HL-60 (cell line): ENCODE measurements at regions not wholly inside any gene's neighbourhood (a gene's known extent, or its start where the extent isn't known, plus 50 kb on each side); places are given as distances from the start of the nearest gene placed in this dataset.

Experiments used
- DNase-seq, 2 experiments: peaks; one replicate each; pipeline ENCODE4 v3.0.0-alpha.2; 2010 to 2020; ENCODE audit warnings: low read depth in 1 of 2, low spot score in 1 of 2
- H3K27ac ChIP-seq: fragments of 250-450 bp; sonication (Bioruptor Pico); replicated peaks from 2 replicates; pipeline ENCODE4 v1.5.1; 2020; ENCODE audit warnings: mild to moderate bottlenecking, moderate library complexity
- H3K27me3 ChIP-seq: fragments of 250-450 bp; sonication (Bioruptor Pico); 2 replicates; pipeline ENCODE4 v1.5.1; 2021; ENCODE audit warnings: mild to moderate bottlenecking, moderate library complexity; ENCODE audit not compliant: insufficient read depth, poor library complexity, severe bottlenecking
- H3K4me3 ChIP-seq: replicated peaks from 2 replicates; pipeline ENCODE4 v1.5.1; 2011; ENCODE audit warnings: mild to moderate bottlenecking, control low read depth, low read length; ENCODE audit not compliant: insufficient read depth
- GABPA ChIP-seq: IDR thresholded peaks from 2 replicates; pipeline ENCODE4 v1.6.1; 2012; ENCODE audit warnings: low read depth
- POLR2AphosphoS5 ChIP-seq: IDR thresholded peaks from 2 replicates; pipeline ENCODE4 v1.6.1; 2012; ENCODE audit warnings: low read depth
- SPI1 ChIP-seq: IDR thresholded peaks from 2 replicates; pipeline ENCODE4 v1.6.1; 2012; ENCODE audit warnings: low read depth, mild to moderate bottlenecking, borderline replicate concordance
- TF ChIP-seq, protein P1 (sequence below): IDR thresholded peaks from one replicate; pipeline ENCODE4 v1.5.1; 2011; ENCODE audit warnings: low read length, control low read depth, inconsistent platforms; ENCODE audit not compliant: insufficient read depth
- TF ChIP-seq, protein P2 (sequence below): IDR thresholded peaks from 2 replicates; pipeline ENCODE4 v1.6.1; 2012; ENCODE audit warnings: low read depth; ENCODE audit not compliant: insufficient replicate concordance

DNA sequence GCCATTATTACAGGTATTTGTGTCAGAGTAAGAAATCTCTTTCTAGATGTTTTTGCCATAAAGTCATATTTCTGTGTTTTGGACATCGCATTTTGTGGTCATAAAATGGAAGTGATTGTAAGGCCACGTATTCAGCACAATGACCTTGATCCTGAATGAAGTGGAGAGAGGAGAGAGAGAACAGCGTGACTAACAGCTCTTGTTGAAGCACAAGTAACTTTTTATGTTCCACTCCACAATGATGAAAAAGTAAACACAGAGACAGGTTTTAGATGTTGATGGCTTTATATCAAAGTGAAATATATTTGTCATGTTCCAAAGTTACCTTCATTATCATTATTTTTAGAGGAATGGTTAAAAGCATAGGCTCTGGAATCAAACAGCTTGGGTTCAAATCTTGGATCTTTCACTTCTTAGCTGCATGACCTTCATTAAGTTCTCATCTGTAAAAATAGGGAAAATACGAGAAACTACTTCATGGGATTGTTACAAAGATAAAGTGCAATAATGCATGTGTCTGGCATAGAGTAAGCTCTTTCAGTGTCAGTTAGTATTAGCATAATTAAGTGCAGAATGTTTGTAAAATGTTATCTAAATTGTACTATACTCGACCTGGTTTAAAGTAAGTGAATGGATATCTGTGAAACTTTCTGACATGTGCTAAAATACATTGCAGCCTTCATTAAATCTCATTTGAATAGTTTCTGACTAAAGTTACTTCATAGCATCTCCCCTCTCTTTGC is 341.5 kb upstream of the DNAJC19 start:
- Histone ChIP-seq H3K27ac (no peak overlapping the region), H3K4me3 (no peak overlapping the region), H3K27me3 (no peaks in the 10 kb centered on the region)
- TF ChIP-seq GABPA (no peak), POLR2AphosphoS5 (no peak), SPI1 (no peak)
- TF ChIP-seq, protein P1, sequence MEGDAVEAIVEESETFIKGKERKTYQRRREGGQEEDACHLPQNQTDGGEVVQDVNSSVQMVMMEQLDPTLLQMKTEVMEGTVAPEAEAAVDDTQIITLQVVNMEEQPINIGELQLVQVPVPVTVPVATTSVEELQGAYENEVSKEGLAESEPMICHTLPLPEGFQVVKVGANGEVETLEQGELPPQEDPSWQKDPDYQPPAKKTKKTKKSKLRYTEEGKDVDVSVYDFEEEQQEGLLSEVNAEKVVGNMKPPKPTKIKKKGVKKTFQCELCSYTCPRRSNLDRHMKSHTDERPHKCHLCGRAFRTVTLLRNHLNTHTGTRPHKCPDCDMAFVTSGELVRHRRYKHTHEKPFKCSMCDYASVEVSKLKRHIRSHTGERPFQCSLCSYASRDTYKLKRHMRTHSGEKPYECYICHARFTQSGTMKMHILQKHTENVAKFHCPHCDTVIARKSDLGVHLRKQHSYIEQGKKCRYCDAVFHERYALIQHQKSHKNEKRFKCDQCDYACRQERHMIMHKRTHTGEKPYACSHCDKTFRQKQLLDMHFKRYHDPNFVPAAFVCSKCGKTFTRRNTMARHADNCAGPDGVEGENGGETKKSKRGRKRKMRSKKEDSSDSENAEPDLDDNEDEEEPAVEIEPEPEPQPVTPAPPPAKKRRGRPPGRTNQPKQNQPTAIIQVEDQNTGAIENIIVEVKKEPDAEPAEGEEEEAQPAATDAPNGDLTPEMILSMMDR, result no peak
- TF ChIP-seq, protein P2, sequence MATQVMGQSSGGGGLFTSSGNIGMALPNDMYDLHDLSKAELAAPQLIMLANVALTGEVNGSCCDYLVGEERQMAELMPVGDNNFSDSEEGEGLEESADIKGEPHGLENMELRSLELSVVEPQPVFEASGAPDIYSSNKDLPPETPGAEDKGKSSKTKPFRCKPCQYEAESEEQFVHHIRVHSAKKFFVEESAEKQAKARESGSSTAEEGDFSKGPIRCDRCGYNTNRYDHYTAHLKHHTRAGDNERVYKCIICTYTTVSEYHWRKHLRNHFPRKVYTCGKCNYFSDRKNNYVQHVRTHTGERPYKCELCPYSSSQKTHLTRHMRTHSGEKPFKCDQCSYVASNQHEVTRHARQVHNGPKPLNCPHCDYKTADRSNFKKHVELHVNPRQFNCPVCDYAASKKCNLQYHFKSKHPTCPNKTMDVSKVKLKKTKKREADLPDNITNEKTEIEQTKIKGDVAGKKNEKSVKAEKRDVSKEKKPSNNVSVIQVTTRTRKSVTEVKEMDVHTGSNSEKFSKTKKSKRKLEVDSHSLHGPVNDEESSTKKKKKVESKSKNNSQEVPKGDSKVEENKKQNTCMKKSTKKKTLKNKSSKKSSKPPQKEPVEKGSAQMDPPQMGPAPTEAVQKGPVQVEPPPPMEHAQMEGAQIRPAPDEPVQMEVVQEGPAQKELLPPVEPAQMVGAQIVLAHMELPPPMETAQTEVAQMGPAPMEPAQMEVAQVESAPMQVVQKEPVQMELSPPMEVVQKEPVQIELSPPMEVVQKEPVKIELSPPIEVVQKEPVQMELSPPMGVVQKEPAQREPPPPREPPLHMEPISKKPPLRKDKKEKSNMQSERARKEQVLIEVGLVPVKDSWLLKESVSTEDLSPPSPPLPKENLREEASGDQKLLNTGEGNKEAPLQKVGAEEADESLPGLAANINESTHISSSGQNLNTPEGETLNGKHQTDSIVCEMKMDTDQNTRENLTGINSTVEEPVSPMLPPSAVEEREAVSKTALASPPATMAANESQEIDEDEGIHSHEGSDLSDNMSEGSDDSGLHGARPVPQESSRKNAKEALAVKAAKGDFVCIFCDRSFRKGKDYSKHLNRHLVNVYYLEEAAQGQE, result no peak
- DNase-seq, result no peak

DNA sequence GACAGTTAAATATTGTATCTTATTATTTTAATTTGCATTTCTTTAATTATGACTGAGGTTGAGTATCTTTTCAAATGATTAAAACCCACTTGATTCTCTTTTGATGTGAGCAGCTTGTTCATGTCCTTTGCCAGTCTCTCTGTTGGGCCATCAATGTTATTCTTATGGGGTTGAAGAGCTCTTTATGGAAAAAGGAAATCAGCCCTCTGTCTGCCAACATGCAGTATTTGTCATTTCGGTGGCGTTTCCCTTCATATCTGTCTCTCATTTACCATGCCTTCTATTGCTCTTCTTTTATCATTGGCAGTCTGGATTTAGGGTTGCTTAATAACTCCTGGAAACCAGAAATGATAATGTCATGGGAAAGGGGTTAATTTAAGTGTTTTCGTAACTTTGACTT is 340.7 kb upstream of the DNAJC19 start:
- no peak overlapping the region for H3K27ac ChIP-seq
- TF ChIP-seq, protein P1, result no peak
- TF ChIP-seq SPI1 (no peak), GABPA (no peak), POLR2AphosphoS5 (no peak)
- TF ChIP-seq, protein P2, result no peak
- no peak for DNase-seq

GRCh38 chr3:181329024-181329423 is 339.5 kb upstream of the DNAJC19 start:
- no peak overlapping the region for H3K27ac ChIP-seq
- no peak for DNase-seq
- H3K4me3 ChIP-seq, result no peak overlapping the region
- TF ChIP-seq SPI1 (no peak), POLR2AphosphoS5 (no peak), GABPA (no peak)
- TF ChIP-seq, protein P2, result no peak
- TF ChIP-seq, protein P1, result no peak
- H3K27me3 ChIP-seq, result no peaks in the 10 kb centered on the region

More for the DNA sequence above, 340.7 kb upstream of the DNAJC19 start:
- Histone ChIP-seq H3K4me3 (no peak overlapping the region), H3K27me3 (no peaks in the 10 kb centered on the region)
